Ishikawa (cell line): ENCODE measurements at regions not wholly inside any gene's neighbourhood (a gene's known extent, or its start where the extent isn't known, plus 50 kb on each side); places are given as distances from the start of the nearest gene placed in this dataset.

ENCODE experiments used
- CREB1 ChIP-seq: IDR thresholded peaks from 2 replicates; pipeline ENCODE4 v1.6.1; 2012; ENCODE audit warnings: low read depth
- EP300 ChIP-seq: IDR thresholded peaks from 2 replicates; pipeline ENCODE4 v1.6.1; 2012; ENCODE audit warnings: borderline replicate concordance
- FOXM1 ChIP-seq: IDR thresholded peaks from 2 replicates; pipeline ENCODE4 v1.6.1; 2012; ENCODE audit warnings: low read depth, borderline replicate concordance
- MAX ChIP-seq: IDR thresholded peaks from 2 replicates; pipeline ENCODE4 v1.6.1; 2012
- NFIC ChIP-seq: IDR thresholded peaks from 2 replicates; pipeline ENCODE4 v1.6.1; 2012
- REST ChIP-seq: IDR thresholded peaks from 2 replicates; pipeline ENCODE4 v1.6.1; 2012; ENCODE audit warnings: low read depth, mild to moderate bottlenecking
- TAF1 ChIP-seq: IDR thresholded peaks from 2 replicates; pipeline ENCODE4 v1.6.1; 2012; ENCODE audit warnings: low read depth, mild to moderate bottlenecking
- TCF12 ChIP-seq: IDR thresholded peaks from 2 replicates; pipeline ENCODE4 v1.6.1; 2012; ENCODE audit warnings: low read depth
- TEAD4 ChIP-seq: IDR thresholded peaks from 2 replicates; pipeline ENCODE4 v1.6.1; 2012
- YY1 ChIP-seq: IDR thresholded peaks from 2 replicates; pipeline ENCODE4 v1.6.1; 2012; ENCODE audit warnings: low read depth

GRCh38 chr5:116671211-116671736 lies 96.7 kb upstream of the SEMA6A start:
- TF ChIP-seq REST: no peak
- TF ChIP-seq TAF1: no peak
- TF ChIP-seq NFIC: no peak
- no peak for TF ChIP-seq TEAD4
- TF ChIP-seq YY1: no peak
- TF ChIP-seq MAX: no peak
- no peak for TF ChIP-seq EP300
- TF ChIP-seq CREB1: no peak
- TF ChIP-seq TCF12: no peak
- TF ChIP-seq FOXM1: no peak
